ENCODE measurements at regions not wholly inside any gene's neighbourhood (a gene's known extent, or its start where the extent isn't known, plus 50 kb on each side); places are given as distances from the start of the nearest gene placed in this dataset.
A peak's percentile ranks its signal among the peaks of the same experiment; 100 is the strongest.

- intact Hi-C loops (cut with micrococcal nuclease) = no loop called here
- no peak for DNase-seq
- Histone ChIP-seq H3K36me3 (ENCODE audit: control insufficient read depth in 2 of 3, insufficient read depth in 3 of 3, low read length in 3 of 3) (no peaks in the 10 kb centered on the region), H3K9me3 (ENCODE audit: control insufficient read depth in 2 of 3, low read length in 3 of 3) (no peaks in the 10 kb centered on the region), H3K27ac (ENCODE audit: low read depth, low read length) (no peak overlapping the region), H3K27me3 (ENCODE audit: control insufficient read depth in 2 of 2, insufficient read depth in 2 of 2, low read length in 2 of 2) (no peaks in the 10 kb centered on the region), H3K4me3 (ENCODE audit: low read length) (no peak overlapping the region), H3K4me1 (ENCODE audit: control insufficient read depth in 2 of 2, insufficient read depth in 2 of 2, low read length in 2 of 2) (no peaks in the 10 kb centered on the region)
- H3K27me3 Mint-ChIP-seq = peaks cover 3 to 32% (median 21%) of the 10 kb centered on the region in 5 donors
- H3K9me3 Mint-ChIP-seq = peaks cover 0 to 3% (median 0%) of the 10 kb centered on the region in 11 donors
- H3K4me3 Mint-ChIP-seq = no peak overlapping the region
- no peak for ATAC-seq
- H3K27ac Mint-ChIP-seq = no peak overlapping the region
- CTCF ChIA-PET = no interaction called here
- H3K36me3 Mint-ChIP-seq = peaks cover 0 to 1% (median 0%) of the 10 kb centered on the region in 5 donors
- H3K4me1 Mint-ChIP-seq = no peaks in the 10 kb centered on the region
- POLR2A ChIA-PET = no interaction called here
These were observed 155.9 kb upstream of the MDFIC start for GRCh38 chr7:114766041-114766356.

- ChIA-PET CTCF (no interaction called here), POLR2A (no interaction called here)
- Mint-ChIP-seq H3K4me3 (no peak overlapping the region), H3K36me3 (no peaks in the 10 kb centered on the region), H3K27ac (no peak overlapping the region), H3K27me3 (peaks cover 0 to 23% (median 14%) of the 10 kb centered on the region in 5 donors), H3K4me1 (no peaks in the 10 kb centered on the region), H3K9me3 (peaks cover 0 to 6% (median 0%) of the 10 kb centered on the region in 11 donors)
- ATAC-seq (no peak), DNase-seq (no peak)
- Histone ChIP-seq H3K9me3 (ENCODE audit: control insufficient read depth in 2 of 3, low read length in 3 of 3) (no peaks in the 10 kb centered on the region), H3K27ac (ENCODE audit: low read depth, low read length) (no peak overlapping the region), H3K4me1 (ENCODE audit: control insufficient read depth in 2 of 2, insufficient read depth in 2 of 2, low read length in 2 of 2) (no peaks in the 10 kb centered on the region), H3K4me3 (ENCODE audit: low read length) (no peak overlapping the region), H3K36me3 (ENCODE audit: control insufficient read depth in 2 of 3, insufficient read depth in 3 of 3, low read length in 3 of 3) (no peaks in the 10 kb centered on the region), H3K27me3 (ENCODE audit: control insufficient read depth in 2 of 2, insufficient read depth in 2 of 2, low read length in 2 of 2) (no peaks in the 10 kb centered on the region)
- intact Hi-C loops (cut with micrococcal nuclease) = no loop called here
These were observed 144.6 kb upstream of the MDFIC start for GRCh38 chr7:114777288-114777687.

GRCh38 chr7:114783508-114783907 is 138.4 kb upstream of the MDFIC start:
- peak overlapping the region in 1 of 10 donors; percentile 8 for H3K4me3 Mint-ChIP-seq
- no peak overlapping the region for H3K27ac ChIP-seq (ENCODE audit: low read depth, low read length)
- ChIA-PET CTCF (no interaction called here), POLR2A (no interaction called here)
- intact Hi-C loops (cut with micrococcal nuclease) = no loop called here
- H3K36me3 ChIP-seq (ENCODE audit: control insufficient read depth in 2 of 3, insufficient read depth in 3 of 3, low read length in 3 of 3) = no peaks in the 10 kb centered on the region
- H3K27ac Mint-ChIP-seq = no peak overlapping the region
- peaks cover 0 to 2% (median 0%) of the 10 kb centered on the region in 5 donors for H3K36me3 Mint-ChIP-seq
- no peak overlapping the region for H3K4me3 ChIP-seq (ENCODE audit: low read length)
- peaks cover 0 to 10% (median 0%) of the 10 kb centered on the region in 7 donors for H3K4me1 Mint-ChIP-seq
- peaks cover 0 to 14% (median 6%) of the 10 kb centered on the region in 5 donors for H3K27me3 Mint-ChIP-seq
- H3K9me3 ChIP-seq (ENCODE audit: control insufficient read depth in 2 of 3, low read length in 3 of 3) = no peaks in the 10 kb centered on the region
- no peak for ATAC-seq
- no peaks in the 10 kb centered on the region for H3K4me1 ChIP-seq (ENCODE audit: control insufficient read depth in 2 of 2, insufficient read depth in 2 of 2, low read length in 2 of 2)
- H3K9me3 Mint-ChIP-seq = peaks cover 0 to 8% (median 0%) of the 10 kb centered on the region in 11 donors
- no peak for DNase-seq
- H3K27me3 ChIP-seq (ENCODE audit: control insufficient read depth in 2 of 2, insufficient read depth in 2 of 2, low read length in 2 of 2) = no peaks in the 10 kb centered on the region

- DNase-seq (no peak), ATAC-seq (no peak)
- Histone ChIP-seq H3K4me1 (ENCODE audit: control insufficient read depth in 2 of 2, insufficient read depth in 2 of 2, low read length in 2 of 2) (no peaks in the 10 kb centered on the region), H3K4me3 (ENCODE audit: low read length) (no peak overlapping the region), H3K36me3 (ENCODE audit: control insufficient read depth in 2 of 3, insufficient read depth in 3 of 3, low read length in 3 of 3) (no peaks in the 10 kb centered on the region), H3K9me3 (ENCODE audit: control insufficient read depth in 2 of 3, low read length in 3 of 3) (no peaks in the 10 kb centered on the region), H3K27ac (ENCODE audit: low read depth, low read length) (no peak overlapping the region), H3K27me3 (ENCODE audit: control insufficient read depth in 2 of 2, insufficient read depth in 2 of 2, low read length in 2 of 2) (no peaks in the 10 kb centered on the region)
- POLR2A ChIA-PET = no interaction called here
- CTCF ChIA-PET = no interaction called here
- Mint-ChIP-seq H3K4me1 (peaks cover 0 to 13% (median 0%) of the 10 kb centered on the region in 7 donors), H3K9me3 (peaks cover 0 to 10% (median 0%) of the 10 kb centered on the region in 11 donors), H3K4me3 (no peak overlapping the region), H3K36me3 (peaks cover 0 to 5% (median 0%) of the 10 kb centered on the region in 5 donors), H3K27ac (no peak overlapping the region), H3K27me3 (peaks cover 0 to 14% (median 6%) of the 10 kb centered on the region in 5 donors)
- intact Hi-C loops (cut with micrococcal nuclease) = no loop called here
These were observed 137.7 kb upstream of the MDFIC start for GRCh38 chr7:114784177-114784576.

GRCh38 chr7:114784746-114785145 is 137.1 kb upstream of the MDFIC start:
- H3K9me3 Mint-ChIP-seq = peaks cover 0 to 12% (median 0%) of the 10 kb centered on the region in 11 donors
- no peaks in the 10 kb centered on the region for H3K4me1 ChIP-seq (ENCODE audit: control insufficient read depth in 2 of 2, insufficient read depth in 2 of 2, low read length in 2 of 2)
- no peaks in the 10 kb centered on the region for H3K27me3 ChIP-seq (ENCODE audit: control insufficient read depth in 2 of 2, insufficient read depth in 2 of 2, low read length in 2 of 2)
- no peak overlapping the region for H3K4me3 Mint-ChIP-seq
- ChIA-PET POLR2A (no interaction called here), CTCF (no interaction called here)
- H3K4me1 Mint-ChIP-seq = peaks cover 0 to 15% (median 0%) of the 10 kb centered on the region in 7 donors
- no peaks in the 10 kb centered on the region for H3K9me3 ChIP-seq (ENCODE audit: control insufficient read depth in 2 of 3, low read length in 3 of 3)
- no peak for ATAC-seq
- intact Hi-C loops (cut with micrococcal nuclease) = no loop called here
- no peak overlapping the region for H3K27ac Mint-ChIP-seq
- no peak overlapping the region for H3K4me3 ChIP-seq (ENCODE audit: low read length)
- no peak overlapping the region for H3K27ac ChIP-seq (ENCODE audit: low read depth, low read length)
- H3K36me3 ChIP-seq (ENCODE audit: control insufficient read depth in 2 of 3, insufficient read depth in 3 of 3, low read length in 3 of 3) = no peaks in the 10 kb centered on the region
- DNase-seq = no peak
- H3K27me3 Mint-ChIP-seq = peaks cover 0 to 14% (median 6%) of the 10 kb centered on the region in 5 donors
- peaks cover 0 to 7% (median 0%) of the 10 kb centered on the region in 5 donors for H3K36me3 Mint-ChIP-seq

GRCh38 chr7:114785496-114785895 is 136.4 kb upstream of the MDFIC start:
- H3K4me3 Mint-ChIP-seq = no peak overlapping the region

GRCh38 chr7:114786455-114786854 is 135.4 kb upstream of the MDFIC start:
- peaks cover 0 to 5% (median 0%) of the 10 kb centered on the region in 5 donors for H3K27me3 Mint-ChIP-seq
- no peaks in the 10 kb centered on the region for H3K4me1 ChIP-seq (ENCODE audit: control insufficient read depth in 2 of 2, insufficient read depth in 2 of 2, low read length in 2 of 2)
- no peaks in the 10 kb centered on the region for H3K27me3 ChIP-seq (ENCODE audit: control insufficient read depth in 2 of 2, insufficient read depth in 2 of 2, low read length in 2 of 2)
- peak overlapping the region in 1 of 10 donors; percentile 21 for H3K4me3 Mint-ChIP-seq
- intact Hi-C loops (cut with micrococcal nuclease) = no loop called here
- ChIA-PET POLR2A (no interaction called here), CTCF (no interaction called here)
- no peak overlapping the region for H3K27ac ChIP-seq (ENCODE audit: low read depth, low read length)
- peaks cover 0 to 15% (median 0%) of the 10 kb centered on the region in 7 donors for H3K4me1 Mint-ChIP-seq
- peaks cover 0 to 7% (median 0%) of the 10 kb centered on the region in 5 donors for H3K36me3 Mint-ChIP-seq
- ATAC-seq = no peak
- no peak overlapping the region for H3K4me3 ChIP-seq (ENCODE audit: low read length)
- no peaks in the 10 kb centered on the region for H3K36me3 ChIP-seq (ENCODE audit: control insufficient read depth in 2 of 3, insufficient read depth in 3 of 3, low read length in 3 of 3)
- H3K9me3 ChIP-seq (ENCODE audit: control insufficient read depth in 2 of 3, low read length in 3 of 3) = no peaks in the 10 kb centered on the region
- H3K9me3 Mint-ChIP-seq = peaks cover 0 to 9% (median 0%) of the 10 kb centered on the region in 11 donors
- no peak overlapping the region for H3K27ac Mint-ChIP-seq
- no peak for DNase-seq

More at GRCh38 chr7:114785496-114785895, 136.4 kb upstream of the MDFIC start:
- Histone ChIP-seq H3K27ac (ENCODE audit: low read depth, low read length) (no peak overlapping the region), H3K36me3 (ENCODE audit: control insufficient read depth in 2 of 3, insufficient read depth in 3 of 3, low read length in 3 of 3) (no peaks in the 10 kb centered on the region), H3K27me3 (ENCODE audit: control insufficient read depth in 2 of 2, insufficient read depth in 2 of 2, low read length in 2 of 2) (no peaks in the 10 kb centered on the region), H3K4me3 (ENCODE audit: low read length) (no peak overlapping the region), H3K4me1 (ENCODE audit: control insufficient read depth in 2 of 2, insufficient read depth in 2 of 2, low read length in 2 of 2) (no peaks in the 10 kb centered on the region), H3K9me3 (ENCODE audit: control insufficient read depth in 2 of 3, low read length in 3 of 3) (no peaks in the 10 kb centered on the region)
- Mint-ChIP-seq H3K36me3 (peaks cover 0 to 7% (median 0%) of the 10 kb centered on the region in 5 donors), H3K4me1 (peaks cover 0 to 15% (median 0%) of the 10 kb centered on the region in 7 donors), H3K27ac (no peak overlapping the region), H3K9me3 (peaks cover 0 to 12% (median 0%) of the 10 kb centered on the region in 11 donors), H3K27me3 (peaks cover 0 to 11% (median 6%) of the 10 kb centered on the region in 5 donors)
- ChIA-PET CTCF (no interaction called here), POLR2A (interaction anchor here (0.7 kb wide), 1 partner anchor 11 kb away, joined by 3 read pairs; no protein-coding TSS in a partner anchor)
- intact Hi-C loops (cut with micrococcal nuclease) = no loop called here
- ATAC-seq = no peak
- DNase-seq = no peak
